Astrocyte (in vitro differentiated cells and primary cell): ENCODE measurements at regions not wholly inside any gene's neighbourhood (a gene's known extent, or its start where the extent isn't known, plus 50 kb on each side); places are given as distances from the start of the nearest gene placed in this dataset.

Experiments used
- DNase-seq: peaks from one replicate; pipeline ENCODE4 v3.0.0-alpha.2; 2010; ENCODE audit warnings: low read depth
- FAIRE-seq: peaks from 2 replicates; lab custom pipeline; 2011; peaks lifted over from hg19 to GRCh38; lab: Jason Lieb, UNC
- H2AFZ ChIP-seq: 2 replicates; pipeline ENCODE4 v1.6.0; 2012; ENCODE audit warnings: low read depth, low read length, inconsistent platforms
- H3K27ac ChIP-seq: 2 replicates; pipeline ENCODE4 v1.5.1; 2011; ENCODE audit warnings: low read depth, low read length, inconsistent platforms
- H3K27me3 ChIP-seq: 2 replicates; pipeline ENCODE4 v1.6.0; 2011; ENCODE audit warnings: low read length, inconsistent platforms; ENCODE audit not compliant: insufficient read depth
- H3K36me3 ChIP-seq: 2 replicates; pipeline ENCODE4 v1.5.1; 2011; ENCODE audit warnings: low read length, inconsistent platforms; ENCODE audit not compliant: insufficient read depth
- H3K4me1 ChIP-seq: 2 replicates; pipeline ENCODE4 v1.5.1; 2011; ENCODE audit warnings: low read length, inconsistent platforms; ENCODE audit not compliant: insufficient read depth
- H3K4me2 ChIP-seq: 2 replicates; pipeline ENCODE4 v1.6.0; 2012; ENCODE audit warnings: low read length, inconsistent platforms
- H3K4me3 ChIP-seq: 2 replicates; pipeline ENCODE4 v1.5.1; 2011; ENCODE audit warnings: low read depth, mild to moderate bottlenecking, low read length, inconsistent platforms; ENCODE audit not compliant: insufficient read depth
- H3K79me2 ChIP-seq: 2 replicates; pipeline ENCODE4 v1.6.0; 2012; ENCODE audit warnings: mild to moderate bottlenecking, low read length, inconsistent platforms; ENCODE audit not compliant: insufficient read depth
- H3K9ac ChIP-seq: 2 replicates; pipeline ENCODE4 v1.6.0; 2012; ENCODE audit warnings: mild to moderate bottlenecking, low read length, inconsistent platforms
- H3K9me3 ChIP-seq: 2 replicates; pipeline ENCODE4 v1.5.1; 2012; ENCODE audit warnings: low read depth, mild to moderate bottlenecking, low read length, inconsistent platforms; ENCODE audit not compliant: insufficient read depth
- H4K20me1 ChIP-seq: 2 replicates; pipeline ENCODE4 v1.6.0; 2012; ENCODE audit warnings: low read length, inconsistent platforms; ENCODE audit not compliant: insufficient read depth
- H3K27ac Mint-ChIP-seq: one replicate; pipeline ENCODE4 v1.8.0; 2021; ENCODE audit warnings: mild to moderate bottlenecking, mixed read lengths; ENCODE audit not compliant: unreplicated experiment
- H3K27me3 Mint-ChIP-seq: one replicate; pipeline ENCODE4 v1.8.0; 2021; ENCODE audit warnings: low read depth, mixed read lengths; ENCODE audit not compliant: unreplicated experiment
- H3K36me3 Mint-ChIP-seq: one replicate; pipeline ENCODE4 v1.8.0; 2021; ENCODE audit warnings: low read depth, mixed read lengths; ENCODE audit not compliant: unreplicated experiment
- H3K4me1 Mint-ChIP-seq: one replicate; pipeline ENCODE4 v1.8.0; 2021; ENCODE audit warnings: low read depth, mixed read lengths; ENCODE audit not compliant: unreplicated experiment
- H3K4me3 Mint-ChIP-seq: one replicate; pipeline ENCODE4 v1.8.0; 2021; ENCODE audit warnings: mild to moderate bottlenecking, moderate library complexity, mixed read lengths; ENCODE audit not compliant: unreplicated experiment
- H3K9me3 Mint-ChIP-seq: one replicate; pipeline ENCODE4 v1.8.0; 2021; ENCODE audit warnings: mild to moderate bottlenecking, mixed read lengths; ENCODE audit not compliant: unreplicated experiment
- EZH2 ChIP-seq: IDR thresholded peaks from 2 replicates; pipeline ENCODE4 v1.6.1; 2012; ENCODE audit warnings: mild to moderate bottlenecking, low read length, inconsistent platforms; ENCODE audit not compliant: insufficient read depth
- TF ChIP-seq, protein P1 (sequence below): IDR thresholded peaks from 2 replicates; pipeline ENCODE4 v1.5.1; 2011; ENCODE audit warnings: low read depth, mild to moderate bottlenecking, inconsistent platforms, low read length, moderate library complexity; ENCODE audit not compliant: insufficient read depth

DNA sequence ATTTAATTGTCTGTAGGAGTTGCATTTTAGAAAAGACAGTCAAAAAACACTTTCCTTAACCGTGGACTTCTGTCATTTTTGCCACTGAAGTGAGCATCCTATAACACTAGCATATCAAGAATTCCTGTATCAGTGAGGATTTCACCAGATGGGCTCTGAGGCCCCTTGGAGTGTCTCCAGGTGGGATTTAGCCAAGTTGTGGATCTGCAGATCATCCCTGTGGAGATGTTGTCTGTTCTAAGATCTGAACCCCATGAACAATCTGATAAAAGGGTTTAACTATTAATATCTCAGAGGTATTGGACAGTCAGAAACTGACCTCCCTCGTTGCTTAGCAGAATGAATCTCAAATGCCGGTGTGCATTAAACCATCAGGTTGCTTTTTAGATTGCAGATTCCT, 165.0 kb upstream of the SRRM4 start:
- no peak for DNase-seq
- Histone ChIP-seq H3K36me3 (no peaks in the 10 kb centered on the region), H3K9me3 (no peaks in the 10 kb centered on the region), H2AFZ (no peak overlapping the region), H3K79me2 (no peaks in the 10 kb centered on the region), H3K4me1 (no peaks in the 10 kb centered on the region), H3K4me2 (no peak overlapping the region), H3K27me3 (no peaks in the 10 kb centered on the region), H3K4me3 (no peak overlapping the region), H3K9ac (no peak overlapping the region), H3K27ac (no peak overlapping the region), H4K20me1 (no peaks in the 10 kb centered on the region)
- Mint-ChIP-seq H3K36me3 (no peaks in the 10 kb centered on the region), H3K27me3 (peaks cover 4% of the 10 kb centered on the region), H3K9me3 (no peaks in the 10 kb centered on the region), H3K4me1 (no peaks in the 10 kb centered on the region), H3K4me3 (no peak overlapping the region), H3K27ac (no peak overlapping the region)
- TF ChIP-seq, protein P1, sequence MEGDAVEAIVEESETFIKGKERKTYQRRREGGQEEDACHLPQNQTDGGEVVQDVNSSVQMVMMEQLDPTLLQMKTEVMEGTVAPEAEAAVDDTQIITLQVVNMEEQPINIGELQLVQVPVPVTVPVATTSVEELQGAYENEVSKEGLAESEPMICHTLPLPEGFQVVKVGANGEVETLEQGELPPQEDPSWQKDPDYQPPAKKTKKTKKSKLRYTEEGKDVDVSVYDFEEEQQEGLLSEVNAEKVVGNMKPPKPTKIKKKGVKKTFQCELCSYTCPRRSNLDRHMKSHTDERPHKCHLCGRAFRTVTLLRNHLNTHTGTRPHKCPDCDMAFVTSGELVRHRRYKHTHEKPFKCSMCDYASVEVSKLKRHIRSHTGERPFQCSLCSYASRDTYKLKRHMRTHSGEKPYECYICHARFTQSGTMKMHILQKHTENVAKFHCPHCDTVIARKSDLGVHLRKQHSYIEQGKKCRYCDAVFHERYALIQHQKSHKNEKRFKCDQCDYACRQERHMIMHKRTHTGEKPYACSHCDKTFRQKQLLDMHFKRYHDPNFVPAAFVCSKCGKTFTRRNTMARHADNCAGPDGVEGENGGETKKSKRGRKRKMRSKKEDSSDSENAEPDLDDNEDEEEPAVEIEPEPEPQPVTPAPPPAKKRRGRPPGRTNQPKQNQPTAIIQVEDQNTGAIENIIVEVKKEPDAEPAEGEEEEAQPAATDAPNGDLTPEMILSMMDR = no peak
- no peak for TF ChIP-seq EZH2
- FAIRE-seq = no peak

GRCh38 chr12:118821386-118821925, 159.9 kb upstream of the SRRM4 start:
- H3K4me2 ChIP-seq = no peak overlapping the region
- H3K36me3 ChIP-seq = no peaks in the 10 kb centered on the region
- Mint-ChIP-seq H3K36me3 (no peaks in the 10 kb centered on the region), H3K9me3 (peaks cover 2% of the 10 kb centered on the region), H3K27me3 (peaks cover 3% of the 10 kb centered on the region), H3K27ac (no peak overlapping the region), H3K4me1 (no peaks in the 10 kb centered on the region), H3K4me3 (no peak overlapping the region)
- DNase-seq (no peak), FAIRE-seq (no peak)
- no peaks in the 10 kb centered on the region for H4K20me1 ChIP-seq
- no peaks in the 10 kb centered on the region for H3K79me2 ChIP-seq
- no peak overlapping the region for H3K27ac ChIP-seq
- no peaks in the 10 kb centered on the region for H3K4me1 ChIP-seq
- no peaks in the 10 kb centered on the region for H3K27me3 ChIP-seq
- H3K9ac ChIP-seq = no peak overlapping the region
- H3K9me3 ChIP-seq = no peaks in the 10 kb centered on the region
- no peak for TF ChIP-seq EZH2
- TF ChIP-seq, protein P1 = no peak
- H2AFZ ChIP-seq = no peak overlapping the region
- H3K4me3 ChIP-seq = no peak overlapping the region

GRCh38 chr12:118822512-118822911, 158.8 kb upstream of the SRRM4 start:
- Mint-ChIP-seq H3K4me3 (no peak overlapping the region), H3K27me3 (peaks cover 3% of the 10 kb centered on the region), H3K36me3 (no peaks in the 10 kb centered on the region), H3K27ac (no peak overlapping the region), H3K9me3 (peaks cover 2% of the 10 kb centered on the region), H3K4me1 (no peaks in the 10 kb centered on the region)
- no peak overlapping the region for H3K4me2 ChIP-seq
- H3K36me3 ChIP-seq = no peaks in the 10 kb centered on the region
- TF ChIP-seq, protein P1 = no peak
- TF ChIP-seq EZH2 = no peak
- FAIRE-seq (no peak), DNase-seq (no peak)
- H3K4me3 ChIP-seq = no peak overlapping the region
- no peaks in the 10 kb centered on the region for H3K79me2 ChIP-seq
- H3K4me1 ChIP-seq = no peaks in the 10 kb centered on the region
- no peak overlapping the region for H3K27ac ChIP-seq
- H3K9me3 ChIP-seq = no peaks in the 10 kb centered on the region
- H3K9ac ChIP-seq = no peak overlapping the region
- H2AFZ ChIP-seq = no peak overlapping the region
- H4K20me1 ChIP-seq = no peaks in the 10 kb centered on the region
- no peaks in the 10 kb centered on the region for H3K27me3 ChIP-seq
